SW480 (cell line): ENCODE measurements at regions not wholly inside any gene's neighbourhood (a gene's known extent, or its start where the extent isn't known, plus 50 kb on each side); places are given as distances from the start of the nearest gene placed in this dataset.
"Not testable (repeated sequence)": the region's sequence is repeated elsewhere in the genome, so short reads cannot be mapped to it uniquely, and the experiment has no call there.

Source experiments
- DNase-seq: peaks from one replicate; pipeline ENCODE4 v3.0.0-alpha.2; 2016; ENCODE audit warnings: low spot score

- DNase-seq: no peak
These were observed 546.7 kb upstream of the ADGRL2 start for GRCh38 chr1:81254068-81254467.

GRCh38 chr1:81252471-81253151, 548.1 kb upstream of the ADGRL2 start:
- no peak for DNase-seq

GRCh38 chr1:81250825-81251224, 549.9 kb upstream of the ADGRL2 start:
- not testable (repeated sequence) for DNase-seq

- DNase-seq: not testable (repeated sequence)
These were observed 555.5 kb upstream of the ADGRL2 start for GRCh38 chr1:81245084-81245715.

- not testable (repeated sequence) for DNase-seq
These were observed 556.1 kb upstream of the ADGRL2 start for GRCh38 chr1:81244612-81245011.

- no peak for DNase-seq
These were observed 558.6 kb upstream of the ADGRL2 start for GRCh38 chr1:81242103-81242502.

- no peak for DNase-seq
These were observed 562.6 kb upstream of the ADGRL2 start for GRCh38 chr1:81238129-81238528.

- DNase-seq: no peak
These were observed 563.2 kb upstream of the ADGRL2 start for GRCh38 chr1:81237473-81238089.

- no peak for DNase-seq
These were observed 566.5 kb upstream of the ADGRL2 start for GRCh38 chr1:81234237-81234636.

GRCh38 chr1:81233591-81233990, 567.1 kb upstream of the ADGRL2 start:
- no peak for DNase-seq

GRCh38 chr1:81232420-81232819, 568.3 kb upstream of the ADGRL2 start:
- DNase-seq: no peak

GRCh38 chr1:81231729-81232038, 569.0 kb upstream of the ADGRL2 start:
- DNase-seq: no peak

- no peak for DNase-seq
These were observed 569.6 kb upstream of the ADGRL2 start for GRCh38 chr1:81230983-81231728.

GRCh38 chr1:81228926-81229325, 571.8 kb upstream of the ADGRL2 start:
- no peak for DNase-seq

- no peak for DNase-seq
These were observed 574.2 kb upstream of the ADGRL2 start for GRCh38 chr1:81226603-81226928.

GRCh38 chr1:81225789-81226602, 574.7 kb upstream of the ADGRL2 start:
- no peak for DNase-seq

- no peak for DNase-seq
These were observed 576.5 kb upstream of the ADGRL2 start for GRCh38 chr1:81224222-81224621.

- DNase-seq: no peak
These were observed 579.2 kb upstream of the ADGRL2 start for GRCh38 chr1:81221564-81221963.

GRCh38 chr1:81220614-81221071, 580.1 kb upstream of the ADGRL2 start:
- no peak for DNase-seq

GRCh38 chr1:81217058-81217457, 583.7 kb upstream of the ADGRL2 start:
- no peak for DNase-seq

- no peak for DNase-seq
These were observed 587.5 kb upstream of the ADGRL2 start for GRCh38 chr1:81213279-81213678.

GRCh38 chr1:81209461-81209860, 591.3 kb upstream of the ADGRL2 start:
- DNase-seq: no peak
